NCI-H460 (cell line): ENCODE measurements at regions not wholly inside any gene's neighbourhood (a gene's known extent, or its start where the extent isn't known, plus 50 kb on each side); places are given as distances from the start of the nearest gene placed in this dataset.
"Not testable (repeated sequence)": the region's sequence is repeated elsewhere in the genome, so short reads cannot be mapped to it uniquely, and the experiment has no call there.

Experiments
- DNase-seq: peaks from one replicate; pipeline ENCODE4 v3.0.0-alpha.2; 2016; ENCODE audit warnings: low read depth; ENCODE audit errors: extremely low read depth

DNA sequence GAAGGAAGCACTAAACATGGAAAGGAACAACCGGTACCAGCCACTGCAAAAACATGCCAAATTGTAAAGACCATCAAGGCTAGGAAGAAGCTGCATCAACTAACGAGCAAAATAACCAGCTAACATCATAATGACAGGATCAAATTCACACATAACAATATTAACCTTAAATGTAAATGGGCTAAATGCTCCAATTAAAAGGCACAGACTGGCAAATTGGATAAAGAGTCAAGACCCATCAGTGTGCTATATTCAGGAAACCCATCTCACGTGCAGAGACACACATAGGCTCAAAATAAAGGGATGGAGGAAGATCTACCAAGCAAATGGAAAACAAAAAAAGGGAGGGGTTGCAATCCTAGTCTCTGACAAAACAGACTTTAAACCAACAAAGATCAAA lies 126.3 kb upstream of the CAV2 start:
- DNase-seq: not testable (repeated sequence)

DNA sequence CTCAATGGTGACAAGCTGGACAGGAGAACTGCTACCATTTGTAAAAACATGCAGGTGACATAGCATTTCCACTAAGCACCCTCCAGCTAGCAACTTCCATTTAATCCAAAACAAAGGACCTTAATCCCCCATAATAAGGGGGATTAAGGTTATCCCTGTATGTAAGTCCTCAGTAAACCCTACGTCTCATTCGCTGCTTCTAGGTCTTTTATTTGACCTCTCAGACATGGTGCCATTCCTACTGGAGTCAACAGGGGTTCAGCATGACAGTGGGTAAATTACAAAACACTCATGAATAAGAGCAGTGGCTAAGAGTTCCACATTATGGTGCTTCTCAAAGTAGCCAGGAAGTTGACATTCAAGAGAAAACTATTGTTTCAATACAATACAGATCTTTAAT lies 121.8 kb upstream of the CAV2 start:
- DNase-seq: no peak

DNA sequence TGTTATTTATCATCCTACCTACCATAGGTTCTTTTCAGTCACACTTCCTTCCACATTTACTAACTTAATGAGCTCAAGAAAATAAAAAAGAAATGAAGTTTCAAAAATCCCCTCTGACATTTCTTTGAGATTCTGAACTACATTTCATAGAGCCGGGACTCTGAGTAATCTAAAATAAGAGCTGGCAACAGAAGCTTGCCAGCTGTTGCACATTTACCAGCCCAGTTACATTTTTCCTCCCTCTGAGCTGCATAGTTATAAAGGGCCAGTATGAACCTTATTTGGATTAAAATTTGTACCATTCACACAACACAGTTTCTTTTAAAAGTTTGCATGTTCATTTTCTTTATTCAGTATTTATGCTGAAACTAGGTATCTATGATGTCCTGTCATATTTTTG lies 119.5 kb upstream of the CAV2 start:
- no peak for DNase-seq

DNA sequence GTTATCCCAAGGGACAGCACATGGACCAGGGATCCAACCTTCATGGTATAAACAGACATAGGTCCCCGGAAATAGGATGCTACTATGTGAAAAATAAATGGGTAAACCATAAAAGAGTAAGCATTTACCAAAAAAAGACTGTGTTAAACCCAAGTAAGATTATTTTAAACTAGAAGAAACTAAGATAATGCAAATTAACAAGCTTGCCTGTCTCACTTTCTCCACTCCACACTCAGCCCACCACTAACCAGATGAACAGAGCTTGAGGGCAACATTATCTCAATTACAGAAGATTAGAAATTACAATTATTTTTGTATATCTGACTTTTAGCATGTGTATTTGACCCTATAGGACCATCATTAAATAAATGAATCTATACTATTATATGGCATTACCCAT lies 117.2 kb upstream of the CAV2 start:
- DNase-seq: no peak

DNA sequence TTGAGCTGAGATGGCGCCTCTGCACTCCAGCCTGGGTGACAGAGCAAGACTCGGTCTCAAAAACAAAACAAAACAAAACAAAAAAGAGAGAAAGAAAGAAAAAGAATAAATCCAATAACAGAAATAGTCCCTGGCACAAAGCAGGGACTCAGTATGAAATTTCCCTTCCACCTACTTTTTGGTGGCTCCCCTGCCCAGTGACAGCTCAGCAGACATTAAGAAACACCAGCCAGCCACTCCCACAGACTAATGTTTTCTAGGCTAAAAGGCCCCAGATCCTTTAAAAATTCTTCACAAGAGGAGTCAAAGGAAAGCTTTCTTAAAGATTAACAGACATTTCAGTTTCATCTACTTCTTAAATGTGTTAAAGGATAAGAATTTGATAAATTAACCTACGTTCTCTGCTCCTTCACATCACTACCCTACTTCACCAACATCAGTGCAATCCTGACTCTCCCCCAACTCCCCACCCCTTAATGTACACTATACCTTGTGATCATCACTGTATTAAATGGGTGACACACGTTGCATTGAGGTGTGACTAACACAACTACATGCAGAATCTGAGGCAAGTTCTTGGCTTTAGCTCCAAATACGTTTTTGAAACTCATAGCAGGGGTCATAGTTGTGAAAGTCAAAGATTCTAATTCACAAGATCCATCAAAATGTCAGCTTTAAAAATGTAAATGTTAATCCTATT lies 114.5 kb upstream of the CAV2 start:
- DNase-seq: peak; percentile 8

DNA sequence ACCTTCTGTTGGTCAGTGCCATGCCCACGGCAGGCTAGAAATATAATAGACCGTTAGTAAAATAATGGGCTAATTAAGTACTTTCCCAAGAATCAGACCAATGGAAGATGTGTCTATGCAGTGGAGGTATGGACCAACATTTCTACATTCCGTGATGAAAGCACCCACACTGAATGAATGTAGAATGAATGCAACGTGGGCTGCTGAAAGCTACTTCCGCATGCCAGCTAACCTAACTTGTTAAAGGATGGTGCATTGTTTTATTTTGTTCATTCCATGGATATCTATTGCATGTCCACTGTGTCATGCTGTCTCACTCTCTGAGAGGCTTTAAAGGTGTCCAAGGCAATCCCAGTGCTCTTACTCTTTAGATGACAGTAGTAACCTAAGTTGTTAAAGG lies 112.9 kb upstream of the CAV2 start:
- DNase-seq: no peak

DNA sequence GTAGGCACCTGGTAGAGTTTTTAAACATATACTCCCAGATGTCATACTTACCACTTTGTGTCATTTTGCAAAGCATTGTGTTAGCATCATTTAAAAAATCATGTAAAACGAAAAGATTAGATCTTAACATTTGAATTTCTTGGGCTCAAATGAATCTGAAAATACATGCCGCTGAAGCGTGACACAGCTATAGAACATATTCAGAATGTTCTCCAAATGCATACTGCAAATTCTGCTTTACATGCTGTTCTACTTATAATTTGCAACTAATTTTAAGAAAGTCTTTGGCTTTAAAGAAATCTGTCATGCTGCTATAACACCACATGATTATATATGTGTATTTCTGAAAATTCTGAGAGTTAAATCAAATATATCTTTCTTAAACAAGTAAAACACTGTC lies 109.2 kb upstream of the CAV2 start:
- DNase-seq: no peak

DNA sequence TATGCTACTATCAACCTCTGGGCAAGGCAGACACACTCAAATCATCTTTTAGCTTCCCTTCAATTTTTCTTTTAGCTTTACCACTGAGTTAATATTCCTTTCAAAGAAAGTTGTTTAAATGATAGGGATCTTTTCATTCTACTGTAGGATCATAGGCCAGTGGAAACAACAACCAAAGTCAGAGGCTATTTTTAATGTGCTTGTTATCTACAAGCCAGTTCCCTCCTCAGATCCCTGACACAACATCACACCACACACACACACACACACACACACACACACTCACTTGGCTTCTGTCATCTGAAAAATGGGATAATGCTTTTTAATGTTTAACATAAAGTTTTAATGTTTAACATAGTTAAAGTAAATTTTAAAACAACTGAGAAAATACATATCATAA lies 106.7 kb upstream of the CAV2 start:
- DNase-seq: no peak

DNA sequence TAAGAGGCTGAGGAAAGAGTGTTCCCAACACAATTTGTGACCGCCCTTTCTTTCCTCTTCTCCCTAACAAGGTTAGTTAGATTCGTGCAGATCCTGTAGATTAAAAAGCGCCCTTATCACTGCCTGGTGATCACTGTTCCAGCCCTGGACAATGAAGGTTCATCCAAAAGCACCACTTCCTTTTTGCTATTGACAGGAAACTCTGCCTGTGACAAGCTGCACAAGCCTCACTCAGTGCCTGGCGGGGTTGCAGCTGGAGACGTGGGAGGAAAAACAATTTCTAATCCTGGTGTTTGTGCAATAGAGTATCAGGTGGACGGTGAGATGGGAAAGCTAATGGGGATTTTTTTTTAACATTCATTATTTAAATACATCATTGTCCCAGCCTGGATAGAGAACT lies 105.9 kb upstream of the CAV2 start:
- no peak for DNase-seq

DNA sequence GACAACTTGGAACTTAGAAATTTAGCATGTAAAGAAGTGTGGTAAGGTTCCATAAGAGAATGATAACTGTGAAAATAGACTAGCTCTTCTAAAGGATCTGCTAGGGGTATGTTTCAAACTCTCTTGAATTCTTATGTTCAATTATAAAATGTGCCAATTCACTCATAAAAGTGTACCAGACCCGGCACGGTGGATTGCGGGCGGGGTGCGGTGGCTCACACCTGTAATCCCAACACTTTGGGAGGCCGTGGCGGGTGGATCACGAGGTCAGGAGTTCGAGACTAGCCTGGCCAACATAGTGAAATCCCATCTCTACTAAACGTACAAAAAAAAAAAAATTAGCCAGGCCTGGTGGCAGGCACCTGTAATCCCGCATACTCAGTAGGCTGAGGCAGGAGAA lies 105.4 kb upstream of the CAV2 start:
- DNase-seq: no peak

DNA sequence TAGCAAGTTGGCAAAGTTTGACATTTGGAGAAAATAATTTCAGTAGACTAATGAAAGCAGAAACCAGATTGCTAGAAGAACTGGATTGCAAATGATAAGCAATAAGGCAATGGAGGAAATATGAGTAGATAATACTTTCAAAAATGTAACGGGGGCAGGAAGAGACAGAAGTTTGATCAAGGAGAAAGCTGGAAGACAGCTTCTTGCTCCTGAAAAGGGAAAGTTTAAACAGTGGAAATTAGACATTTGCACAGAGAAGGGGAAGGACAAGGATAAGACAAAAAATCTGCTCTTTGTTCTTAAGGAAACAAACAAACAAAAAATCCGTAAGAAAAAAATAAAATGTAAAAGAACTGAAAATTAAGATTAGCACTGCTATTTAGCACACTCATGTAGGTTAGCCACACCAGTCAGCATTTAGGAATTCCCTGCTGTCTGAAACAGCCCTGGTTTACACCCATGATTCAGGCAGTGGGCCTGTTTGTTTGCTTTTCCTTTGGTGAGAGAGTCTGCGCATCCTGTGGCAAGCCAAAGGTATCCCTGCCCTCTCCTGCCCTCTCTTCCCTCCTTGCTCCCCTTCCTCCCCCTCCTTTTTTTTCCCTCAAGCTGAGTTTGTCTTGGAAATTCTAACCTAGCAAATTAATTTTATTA lies 104.3 kb upstream of the CAV2 start:
- peak; percentile 85 for DNase-seq

DNA sequence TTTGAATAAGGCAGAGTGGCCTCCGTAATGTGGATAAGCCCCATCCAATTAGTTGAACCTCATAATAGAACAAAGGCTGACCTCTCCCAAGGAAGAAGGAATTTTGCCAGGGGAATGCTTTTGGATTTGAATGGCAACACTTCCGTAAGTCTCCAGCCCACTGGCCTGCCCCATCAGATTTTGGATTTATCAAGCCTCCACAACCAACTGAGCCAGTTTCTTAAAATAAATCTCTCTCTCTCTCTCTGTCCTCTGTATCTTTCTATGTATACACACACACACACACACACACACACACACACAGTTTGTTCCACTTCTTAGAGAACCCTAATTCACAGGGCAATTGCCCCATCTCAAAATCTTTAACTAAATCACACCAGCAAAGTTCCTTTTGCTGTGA lies 100.9 kb upstream of the CAV2 start:
- DNase-seq: no peak

DNA sequence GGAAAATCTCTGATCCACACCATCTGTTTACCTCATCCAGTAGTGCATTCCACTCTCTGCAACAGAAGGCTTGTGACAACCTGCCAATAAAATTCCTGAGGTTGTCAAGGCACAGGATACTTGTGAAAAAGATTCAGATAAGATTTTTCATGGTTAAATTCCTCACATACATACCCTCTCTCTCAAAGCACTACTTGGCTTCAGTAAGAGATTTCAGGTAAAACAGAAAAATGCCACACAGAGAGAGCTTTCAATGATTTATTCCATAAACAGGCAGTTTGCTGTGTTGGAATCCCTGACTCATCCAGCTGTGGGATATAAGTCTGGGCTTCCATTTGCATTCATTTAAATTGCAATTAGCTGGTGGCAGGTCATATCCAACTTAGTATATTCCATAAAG lies 99.7 kb upstream of the CAV2 start:
- no peak for DNase-seq

DNA sequence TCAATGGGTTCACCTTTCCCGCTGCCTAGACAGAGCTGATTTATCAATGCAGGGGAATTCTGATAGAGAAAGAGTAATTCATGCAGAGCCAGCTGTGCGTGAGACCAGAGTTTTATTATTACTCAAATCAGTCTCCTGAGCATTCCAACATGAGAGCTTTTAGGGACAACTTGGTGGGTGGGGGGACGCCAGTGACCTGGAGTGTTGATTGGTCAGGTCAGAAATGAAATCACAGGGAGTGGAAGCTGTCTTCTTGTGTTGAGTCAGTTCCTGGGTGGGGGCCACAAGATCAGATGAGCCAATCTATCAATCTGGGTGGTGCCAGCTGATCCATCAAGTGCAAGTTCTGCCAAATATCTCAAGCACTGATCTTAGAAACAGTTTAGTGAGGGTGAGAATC lies 99.0 kb upstream of the CAV2 start:
- no peak for DNase-seq

DNA sequence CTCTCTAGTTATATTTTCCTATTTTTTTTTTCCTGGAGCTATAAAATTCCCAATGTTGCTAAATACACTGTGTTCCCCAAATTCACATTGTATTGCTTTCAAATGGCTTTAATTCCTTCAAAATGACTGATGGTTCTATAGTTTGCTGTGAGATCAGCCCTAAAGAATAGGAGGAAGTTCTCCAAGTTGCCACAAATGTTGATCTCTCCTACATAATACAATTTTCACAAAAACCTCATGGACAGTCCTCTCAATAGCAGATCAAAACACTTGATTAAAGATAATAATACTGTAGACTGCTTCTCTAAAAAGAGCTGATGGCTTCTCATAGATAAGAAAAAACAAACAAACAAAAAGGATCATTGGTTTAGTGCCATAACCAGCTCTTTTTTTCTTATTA lies 97.8 kb upstream of the CAV2 start:
- DNase-seq: no peak

DNA sequence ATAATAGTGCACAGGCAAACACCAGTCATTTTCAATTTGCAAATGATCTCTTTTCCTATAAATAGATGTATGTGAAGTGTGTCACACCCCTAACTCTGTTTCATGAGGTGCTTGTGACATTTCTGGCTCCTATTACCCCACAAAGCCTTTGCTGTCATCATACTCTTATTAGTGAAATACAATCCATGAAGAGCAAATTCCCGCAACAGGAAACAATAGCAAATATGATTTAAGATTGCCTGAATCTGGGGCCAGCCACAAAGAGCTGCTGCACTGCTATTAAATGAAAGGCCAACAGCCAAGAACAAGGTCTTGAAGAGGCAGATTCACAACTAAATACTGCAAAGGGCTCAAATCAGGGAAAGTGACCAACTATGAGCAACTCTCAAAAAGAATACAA lies 96.3 kb upstream of the CAV2 start:
- peak; percentile 17 for DNase-seq

DNA sequence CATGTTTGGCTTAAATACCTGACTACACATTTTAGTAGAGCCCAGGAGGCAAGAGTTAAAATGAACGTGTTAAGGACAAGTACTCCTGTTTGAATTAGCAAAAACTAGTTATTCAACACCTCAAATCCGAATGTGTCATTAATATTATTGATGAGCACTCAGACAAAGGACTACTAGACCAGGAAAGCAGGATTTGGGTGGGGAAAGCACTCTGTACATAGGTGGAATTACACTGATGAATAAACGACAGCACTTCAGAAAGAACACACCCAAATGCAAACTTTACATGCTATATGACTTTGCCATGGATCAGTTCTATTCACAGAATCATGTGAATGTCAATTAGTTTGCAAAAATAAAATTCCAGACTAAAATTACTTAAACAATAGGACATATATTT lies 95.1 kb upstream of the CAV2 start:
- no peak for DNase-seq

DNA sequence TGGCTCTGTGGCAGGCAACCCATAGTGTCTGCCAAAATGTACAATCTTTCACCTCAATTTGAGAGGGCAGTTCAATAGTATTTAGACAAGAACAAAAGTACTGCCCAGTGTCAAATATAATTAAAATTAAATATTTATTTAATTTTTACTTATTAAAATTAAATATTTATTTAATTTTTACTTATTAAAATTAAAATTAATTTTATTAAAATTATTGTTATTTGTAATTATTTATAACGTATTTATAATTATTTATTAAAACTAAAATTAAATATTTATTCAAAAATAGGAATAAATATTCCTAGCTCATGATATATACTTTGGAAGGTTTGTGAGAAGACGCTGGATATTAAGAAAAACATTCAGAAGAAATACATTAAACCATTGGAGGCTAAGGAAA lies 93.7 kb upstream of the CAV2 start:
- no peak for DNase-seq

DNA sequence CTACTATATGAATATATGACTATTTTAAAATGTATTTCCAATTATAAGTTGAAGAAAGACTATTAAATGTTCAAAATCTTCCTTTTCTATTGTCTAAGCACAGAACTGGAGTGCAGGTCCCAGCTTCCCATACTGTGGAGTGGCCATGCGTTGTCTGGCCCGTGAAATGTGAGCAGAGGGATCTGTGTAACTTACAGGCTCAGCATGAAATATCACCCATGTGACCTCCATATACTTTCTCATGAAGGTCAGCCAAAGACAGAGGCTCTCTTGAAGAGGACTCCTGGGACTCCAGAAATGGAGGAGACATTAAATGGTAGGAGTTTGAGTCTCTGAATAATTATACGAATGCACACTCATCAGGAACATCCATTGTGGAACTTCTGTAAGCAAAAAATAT lies 92.4 kb upstream of the CAV2 start:
- DNase-seq: no peak

DNA sequence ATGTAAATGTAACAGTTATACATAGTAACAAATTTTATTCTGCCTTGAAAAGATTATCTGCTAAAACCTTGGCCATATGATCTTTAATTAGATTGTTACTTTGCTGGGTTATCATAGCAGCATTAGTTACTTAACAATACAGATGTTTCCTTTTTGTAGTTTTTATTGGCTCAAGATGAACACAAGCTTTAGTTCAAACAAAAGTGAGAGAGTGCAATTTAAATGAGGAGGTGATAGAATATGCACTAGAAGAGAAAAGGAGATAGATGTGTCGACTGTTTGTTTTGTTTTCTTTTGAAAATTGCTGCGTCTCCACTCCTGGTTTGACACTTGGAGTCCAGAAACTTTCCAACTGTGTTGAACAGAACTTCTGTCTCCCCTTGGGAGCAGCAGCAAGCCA lies 91.4 kb upstream of the CAV2 start:
- no peak for DNase-seq

DNA sequence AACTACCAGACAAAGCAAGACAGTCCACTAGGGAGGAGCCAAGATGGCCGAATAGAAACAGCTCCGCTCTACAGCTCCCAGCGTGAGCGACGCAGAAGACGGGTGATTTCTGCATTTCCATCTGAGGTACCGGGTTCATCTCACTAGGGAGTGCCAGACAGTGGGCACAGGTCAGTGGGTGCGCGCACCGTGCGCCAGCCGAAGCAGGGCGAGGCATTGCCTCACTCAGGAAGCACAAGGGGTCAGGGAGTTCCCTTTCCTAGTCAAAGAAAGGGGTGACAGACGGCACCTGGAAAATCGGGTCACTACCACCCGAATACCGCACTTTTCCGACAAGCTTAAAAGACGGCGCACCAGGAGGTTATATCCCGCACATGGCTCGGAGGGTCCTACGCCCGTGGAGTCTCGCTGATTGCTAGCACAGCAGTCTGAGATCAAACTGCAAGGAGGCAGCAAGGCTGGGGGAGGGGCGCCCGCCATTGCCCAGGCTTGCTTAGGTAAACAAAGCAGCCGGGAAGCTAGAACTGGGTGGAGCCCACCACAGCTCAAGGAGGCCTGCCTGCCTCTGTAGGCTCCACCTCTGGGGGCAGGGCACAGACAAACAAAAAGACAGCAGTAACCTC lies 90.6 kb upstream of the CAV2 start:
- peak; percentile 16 for DNase-seq

DNA sequence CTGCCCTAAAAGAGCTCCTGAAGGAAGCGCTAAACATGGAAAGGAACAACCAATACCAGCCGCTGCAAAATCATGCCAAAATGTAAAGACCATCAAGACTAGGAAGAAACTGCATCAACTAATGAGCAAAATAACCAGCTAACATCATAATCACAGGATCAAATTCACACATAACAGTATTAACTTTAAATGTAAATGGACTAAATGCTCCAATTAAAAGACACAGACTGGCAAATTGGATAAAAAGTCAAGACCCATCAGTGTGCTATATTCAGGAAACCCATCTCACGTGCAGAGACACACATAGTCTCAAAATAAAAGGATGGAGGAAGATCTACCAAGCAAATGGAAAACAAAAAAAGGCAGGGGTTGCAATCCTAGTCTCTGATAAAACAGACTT lies 88.8 kb upstream of the CAV2 start:
- DNase-seq: not testable (repeated sequence)
